IMR-90 (cell line): ENCODE measurements at regions not wholly inside any gene's neighbourhood (a gene's known extent, or its start where the extent isn't known, plus 50 kb on each side); places are given as distances from the start of the nearest gene placed in this dataset.

ENCODE experiments used
- ATAC-seq: fragments of 200-7000 bp; cut with Tn5 transposase; 2 replicates; pipeline ENCODE4 v1.9.1; 2020; ENCODE audit warnings: low read depth, mild to moderate bottlenecking, moderate library complexity
- BruUV-seq: library from RNA; stranded (reverse); fragments of 400-500 nt; replicated peaks from 2 replicates; lab custom pipeline; 2021; lab: Mats Ljungman, UMichigan
- CTCF ChIA-PET: fragments of 300-600 bp; formaldehyde crosslinking; extraction: SDS; loops from one replicate; lab custom pipeline; 2021; ENCODE audit warnings: antibody characterized with exemption; lab: Yijun Ruan, JAX
- POLR2A ChIA-PET: fragments of 300-600 bp; sonication (Branson Sonifier 250); formaldehyde crosslinking; loops from one replicate; lab custom pipeline; 2022; ENCODE audit warnings: antibody characterized with exemption; ENCODE audit not compliant: unreplicated experiment; lab: Charles Lee
- DNase-seq: peaks from one replicate; pipeline ENCODE4 v3.0.0; 2013
- H2AFZ ChIP-seq: replicated peaks from 2 replicates; pipeline ENCODE3; 2013; ENCODE audit warnings: low read length, mild to moderate bottlenecking; ENCODE audit not compliant: poor library complexity
- H2AK5ac ChIP-seq: 2 replicates; pipeline ENCODE4 v1.6.1; 2013; ENCODE audit warnings: low read depth, low read length, inconsistent platforms
- H2AK9ac ChIP-seq: replicated peaks from 2 replicates; pipeline ENCODE3; 2013; ENCODE audit warnings: mild to moderate bottlenecking, low read depth, low read length, moderate library complexity; ENCODE audit not compliant: poor library complexity
- H2BK120ac ChIP-seq: 2 replicates; pipeline ENCODE4 v1.6.1; 2013; ENCODE audit warnings: low read depth, low read length, inconsistent platforms
- H2BK15ac ChIP-seq: 3 replicates; pipeline ENCODE4 v1.6.1; 2013; ENCODE audit warnings: low read depth, low read length, inconsistent platforms
- H2BK20ac ChIP-seq: 2 replicates; pipeline ENCODE4 v1.6.1; 2013; ENCODE audit warnings: low read depth, mild to moderate bottlenecking, inconsistent platforms, low read length, moderate library complexity
- H2BK5ac ChIP-seq: 2 replicates; pipeline ENCODE4 v1.6.1; 2013; ENCODE audit warnings: mild to moderate bottlenecking, low read depth, low read length, inconsistent platforms; ENCODE audit not compliant: poor library complexity, severe bottlenecking
- H3K14ac ChIP-seq: replicated peaks from 2 replicates; pipeline ENCODE4 v1.6.1; 2013; ENCODE audit warnings: low read depth, low read length, inconsistent platforms
- H3K18ac ChIP-seq: 2 replicates; pipeline ENCODE4 v1.6.1; 2013; ENCODE audit warnings: low read depth, low read length, control low read depth
- H3K23ac ChIP-seq: 2 replicates; pipeline ENCODE4 v1.6.1; 2013; ENCODE audit warnings: low read depth, low read length, inconsistent platforms
- H3K27ac ChIP-seq: 2 replicates; pipeline ENCODE4 v1.5.1; 2013; ENCODE audit warnings: mild to moderate bottlenecking, control low read depth, low read length; ENCODE audit not compliant: insufficient read depth
- H3K27me3 ChIP-seq: 2 replicates; pipeline ENCODE4 v1.6.1; 2013; ENCODE audit warnings: low read length; ENCODE audit not compliant: control insufficient read depth, insufficient read depth
- H3K36me3 ChIP-seq: 2 replicates; pipeline ENCODE4 v1.6.1; 2013; ENCODE audit warnings: low read length, mixed read lengths; ENCODE audit not compliant: control insufficient read depth, insufficient read depth
- H3K4ac ChIP-seq: 2 replicates; pipeline ENCODE4 v1.6.1; 2013; ENCODE audit warnings: low read depth, low read length, inconsistent platforms
- H3K4me1 ChIP-seq: 2 replicates; pipeline ENCODE4 v1.6.1; 2013; ENCODE audit warnings: low read length, mixed read lengths; ENCODE audit not compliant: control insufficient read depth, insufficient read depth
- H3K4me2 ChIP-seq: 2 replicates; pipeline ENCODE4 v1.6.1; 2013; ENCODE audit warnings: low read depth, mild to moderate bottlenecking, control low read depth, low read length, moderate library complexity
- H3K4me3 ChIP-seq: 2 replicates; pipeline ENCODE4 v1.5.1; 2013; ENCODE audit warnings: low read depth, mild to moderate bottlenecking, control low read depth, low read length, moderate library complexity; ENCODE audit not compliant: insufficient read depth
- H3K56ac ChIP-seq: 2 replicates; pipeline ENCODE4 v1.6.1; 2013; ENCODE audit warnings: low read length, inconsistent platforms; ENCODE audit not compliant: insufficient read depth; ENCODE audit errors: extremely low read depth
- H3K79me1 ChIP-seq, 2 experiments: 2 replicates each; pipeline ENCODE4 v1.6.1; 2013; ENCODE audit warnings: low read length in 2 of 2, inconsistent platforms in 1 of 2, low read depth in 1 of 2
- H3K9ac ChIP-seq: 2 replicates; pipeline ENCODE4 v1.6.1; 2013; ENCODE audit warnings: low read depth, low read length, control low read depth
- H3K9me1 ChIP-seq: 2 replicates; pipeline ENCODE4 v1.6.1; 2013; ENCODE audit warnings: low read length, inconsistent platforms; ENCODE audit not compliant: insufficient read depth
- H3K9me3 ChIP-seq: 2 replicates; pipeline ENCODE4 v1.6.1; 2013; ENCODE audit warnings: low read length; ENCODE audit not compliant: control insufficient read depth, insufficient read depth
- H4K20me1 ChIP-seq: 2 replicates; pipeline ENCODE4 v1.6.1; 2013; ENCODE audit warnings: low read length, inconsistent platforms; ENCODE audit not compliant: insufficient read depth
- H4K5ac ChIP-seq: 2 replicates; pipeline ENCODE4 v1.6.1; 2013; ENCODE audit warnings: mild to moderate bottlenecking, low read depth, low read length, control low read depth
- H4K8ac ChIP-seq, 2 experiments: 2 replicates each; pipeline ENCODE4 v1.6.1; 2013; ENCODE audit warnings: low read depth in 2 of 2, low read length in 2 of 2, control low read depth in 1 of 2, inconsistent platforms in 1 of 2
- H4K91ac ChIP-seq: 2 replicates; pipeline ENCODE4 v1.6.1; 2013; ENCODE audit warnings: low read depth, low read length, inconsistent platforms; ENCODE audit not compliant: insufficient read depth
- BHLHE40 ChIP-seq: fragments of 150-350 bp; IDR thresholded peaks from 2 replicates; pipeline ENCODE4 v1.6.1; 2016; ENCODE audit warnings: mild to moderate bottlenecking, low read depth, low read length
- CEBPB ChIP-seq: IDR thresholded peaks from 2 replicates; pipeline ENCODE4 v1.6.1; 2012; ENCODE audit warnings: low read depth, low read length, improper control_type of control experiment
- CHD1 ChIP-seq: IDR thresholded peaks from 2 replicates; pipeline ENCODE4 v1.6.1; 2012; ENCODE audit warnings: low read depth, low read length, improper control_type of control experiment
- CTCF ChIP-seq: conservative IDR thresholded peaks from 2 replicates; pipeline ENCODE4 v1.5.1; 2012; ENCODE audit warnings: mild to moderate bottlenecking, low read depth, low read length, improper control_type of control experiment
- ELK1 ChIP-seq: fragments of 150-350 bp; IDR thresholded peaks from 2 replicates; pipeline ENCODE4 v1.6.1; 2016; ENCODE audit warnings: low read depth, mild to moderate bottlenecking, low read length, moderate library complexity, borderline replicate concordance
- FOS ChIP-seq: fragments of 150-350 bp; IDR thresholded peaks from 2 replicates; pipeline ENCODE4 v1.6.1; 2016; ENCODE audit warnings: low read depth, low read length
- MAZ ChIP-seq: IDR thresholded peaks from 2 replicates; pipeline ENCODE4 v1.6.1; 2012; ENCODE audit warnings: low read depth, mild to moderate bottlenecking, low read length, improper control_type of control experiment, moderate library complexity, borderline replicate concordance
- MXI1 ChIP-seq: IDR thresholded peaks from 2 replicates; pipeline ENCODE4 v1.6.1; 2012; ENCODE audit warnings: low read depth, mild to moderate bottlenecking, low read length, moderate library complexity, borderline replicate concordance
- NFE2L2 ChIP-seq: fragments of 150-350 bp; IDR thresholded peaks from 2 replicates; pipeline ENCODE4 v1.6.1; 2016; ENCODE audit warnings: low read depth, mild to moderate bottlenecking, low read length
- RAD21 ChIP-seq: IDR thresholded peaks from 2 replicates; pipeline ENCODE4 v1.6.1; 2012; ENCODE audit warnings: low read length, improper control_type of control experiment
- RCOR1 ChIP-seq: IDR thresholded peaks from 2 replicates; pipeline ENCODE4 v1.6.1; 2012; ENCODE audit warnings: mild to moderate bottlenecking, low read length, improper control_type of control experiment; ENCODE audit not compliant: insufficient replicate concordance
- RFX5 ChIP-seq: IDR thresholded peaks from 2 replicates; pipeline ENCODE4 v1.8.0; 2012; ENCODE audit warnings: low read depth, mild to moderate bottlenecking, low read length, moderate library complexity
- SMC3 ChIP-seq: fragments of 150-350 bp; IDR thresholded peaks from 2 replicates; pipeline ENCODE4 v1.6.1; 2016; ENCODE audit warnings: low read depth, mild to moderate bottlenecking, antibody characterized with exemption, low read length, moderate library complexity
- USF2 ChIP-seq: fragments of 150-350 bp; IDR thresholded peaks from 2 replicates; pipeline ENCODE4 v1.6.1; 2017; ENCODE audit warnings: mild to moderate bottlenecking, antibody characterized with exemption, low read length, low read depth
- WGBS, 2 experiments: methylation state at CpG; one replicate each; pipeline versions ENCODE4 v1.1.5 to v1.1.7; 2013; ENCODE audit warnings: missing lambda C conversion rate in 2 of 2; ENCODE audit not compliant: insufficient read length in 1 of 2; ENCODE audit errors: extremely low coverage in 2 of 2; 5-methylcytosine and 5-hydroxymethylcytosine counted together
- dilution Hi-C: fragments of 300-500 bp; cut with HindIII; formaldehyde crosslinking; loops from one replicate; pipeline ENCODE4 v1.14.3; 2018; ENCODE audit warnings: low sequenced_read_pairs; ENCODE audit not compliant: unreplicated experiment
- in situ Hi-C: fragments of 300-500 bp; cut with MboI; formaldehyde crosslinking; loops from 3 replicates; pipeline ENCODE4 v1.14.3; 2019; ENCODE audit warnings: low sequenced_read_pairs, inconsistent platforms, mixed read lengths
- intact Hi-C: fragments of 100-400 bp; cut with micrococcal nuclease; formaldehyde crosslinking; loops from 2 replicates; pipeline ENCODE4 v1.10.0; 2022

GRCh38 chr3:106962993-106963392 is 414.2 kb upstream of the CCDC54 start:
- dilution Hi-C loops = no loop called here

More at GRCh38 chr3:106962993-106963392, 414.2 kb upstream of the CCDC54 start:
- H3K9me3 ChIP-seq = no peaks in the 10 kb centered on the region
- WGBS, 2 experiments = no CpG with 5 or more reads among the region's 1 CpG
- intact Hi-C loops (no loop called here), in situ Hi-C loops (no loop called here)
- no peak overlapping the region for H2BK20ac ChIP-seq
- peaks cover 3% of the 10 kb centered on the region; the same call in 1 of the 2 replicates for H3K9me1 ChIP-seq
- H2BK120ac ChIP-seq = no peak overlapping the region
- H3K4ac ChIP-seq = no peak overlapping the region
- no peak overlapping the region for H4K91ac ChIP-seq
- H3K4me1 ChIP-seq = peaks cover 3% of the 10 kb centered on the region; the same call in 1 of the 2 replicates
- no peak overlapping the region for H2BK5ac ChIP-seq
- peak overlapping the region; percentile 45 for H3K4me2 ChIP-seq
- no peaks in the 10 kb centered on the region for H3K79me1 ChIP-seq
- CTCF ChIA-PET = no interaction called here
- no peak overlapping the region for H4K5ac ChIP-seq
- H3K18ac ChIP-seq = no peak overlapping the region
- H3K9ac ChIP-seq = no peak overlapping the region
- H2AFZ ChIP-seq = no peak overlapping the region
- BruUV-seq = no TSS peak
- 0 out of 2 replicates have a peak overlapping the region, but pooled peaks have one; percentile 14 for H3K14ac ChIP-seq
- no peaks in the 10 kb centered on the region for H4K20me1 ChIP-seq
- H3K4me3 ChIP-seq = no peak overlapping the region
- DNase-seq (no peak), ATAC-seq (no peak)
- H2AK9ac ChIP-seq = no peak overlapping the region
- TF ChIP-seq MAZ (no peak), BHLHE40 (no peak), CEBPB (no peak), MXI1 (no peak), RCOR1 (no peak), USF2 (no peak), RAD21 (no peak), ELK1 (no peak), FOS (no peak), NFE2L2 (no peak), CHD1 (no peak), CTCF (no peak), SMC3 (no peak), RFX5 (no peak)
- H2BK15ac ChIP-seq = no peak overlapping the region
- no peaks in the 10 kb centered on the region for H3K27me3 ChIP-seq
- no peak overlapping the region for H3K56ac ChIP-seq
- no peak overlapping the region for H3K27ac ChIP-seq
- 0 out of 2 replicates have a peak overlapping the region, but pooled peaks have one; percentile 4 for H2AK5ac ChIP-seq
- H4K8ac ChIP-seq = no peak overlapping the region
- no peak overlapping the region for H3K23ac ChIP-seq
- H3K36me3 ChIP-seq = no peaks in the 10 kb centered on the region
- POLR2A ChIA-PET = no interaction called here
